ENCODE measurements at regions not wholly inside any gene's neighbourhood (a gene's known extent, or its start where the extent isn't known, plus 50 kb on each side); places are given as distances from the start of the nearest gene placed in this dataset.
"Not testable (repeated sequence)": the region's sequence is repeated elsewhere in the genome, so short reads cannot be mapped to it uniquely, and the experiment has no call there.

DNA sequence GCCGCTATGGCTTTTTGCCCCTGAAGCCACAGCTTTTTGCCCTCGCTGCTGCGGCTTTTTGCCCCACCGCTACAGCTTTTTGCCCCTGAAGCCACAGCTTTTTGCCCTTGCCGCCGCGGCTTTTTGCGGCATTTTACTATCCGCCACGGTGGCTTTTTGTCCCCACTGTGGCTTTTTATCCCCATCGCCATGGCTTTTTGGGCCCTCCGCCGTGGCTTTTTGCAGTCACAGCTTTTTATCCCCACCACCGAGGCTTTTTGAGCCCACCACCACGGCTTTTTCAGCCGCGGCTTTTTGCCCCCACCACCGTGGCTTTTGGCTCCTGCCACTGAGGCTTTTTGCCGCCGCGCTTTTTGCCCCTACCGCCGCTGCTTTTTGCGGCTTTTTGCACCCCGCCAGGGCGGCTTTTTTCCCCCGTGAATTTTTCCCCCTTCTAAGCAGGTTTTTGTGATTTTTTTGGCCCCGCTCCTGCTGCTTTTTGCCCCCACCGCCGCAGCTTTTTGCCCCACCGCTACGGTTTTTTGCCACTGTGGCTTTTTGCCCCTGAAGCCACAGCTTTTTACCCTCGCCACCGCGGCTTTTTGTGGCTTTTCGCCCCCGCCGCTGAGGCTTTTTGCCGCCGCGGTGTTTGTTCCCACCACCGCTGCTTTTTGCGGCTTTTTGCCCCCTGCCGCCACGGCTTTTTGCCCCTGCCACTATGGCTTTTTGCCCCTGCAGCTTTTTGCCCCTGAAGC, 2797.2 kb upstream of the TEKT4 start (continued):
- TF ChIP-seq, protein P1, sequence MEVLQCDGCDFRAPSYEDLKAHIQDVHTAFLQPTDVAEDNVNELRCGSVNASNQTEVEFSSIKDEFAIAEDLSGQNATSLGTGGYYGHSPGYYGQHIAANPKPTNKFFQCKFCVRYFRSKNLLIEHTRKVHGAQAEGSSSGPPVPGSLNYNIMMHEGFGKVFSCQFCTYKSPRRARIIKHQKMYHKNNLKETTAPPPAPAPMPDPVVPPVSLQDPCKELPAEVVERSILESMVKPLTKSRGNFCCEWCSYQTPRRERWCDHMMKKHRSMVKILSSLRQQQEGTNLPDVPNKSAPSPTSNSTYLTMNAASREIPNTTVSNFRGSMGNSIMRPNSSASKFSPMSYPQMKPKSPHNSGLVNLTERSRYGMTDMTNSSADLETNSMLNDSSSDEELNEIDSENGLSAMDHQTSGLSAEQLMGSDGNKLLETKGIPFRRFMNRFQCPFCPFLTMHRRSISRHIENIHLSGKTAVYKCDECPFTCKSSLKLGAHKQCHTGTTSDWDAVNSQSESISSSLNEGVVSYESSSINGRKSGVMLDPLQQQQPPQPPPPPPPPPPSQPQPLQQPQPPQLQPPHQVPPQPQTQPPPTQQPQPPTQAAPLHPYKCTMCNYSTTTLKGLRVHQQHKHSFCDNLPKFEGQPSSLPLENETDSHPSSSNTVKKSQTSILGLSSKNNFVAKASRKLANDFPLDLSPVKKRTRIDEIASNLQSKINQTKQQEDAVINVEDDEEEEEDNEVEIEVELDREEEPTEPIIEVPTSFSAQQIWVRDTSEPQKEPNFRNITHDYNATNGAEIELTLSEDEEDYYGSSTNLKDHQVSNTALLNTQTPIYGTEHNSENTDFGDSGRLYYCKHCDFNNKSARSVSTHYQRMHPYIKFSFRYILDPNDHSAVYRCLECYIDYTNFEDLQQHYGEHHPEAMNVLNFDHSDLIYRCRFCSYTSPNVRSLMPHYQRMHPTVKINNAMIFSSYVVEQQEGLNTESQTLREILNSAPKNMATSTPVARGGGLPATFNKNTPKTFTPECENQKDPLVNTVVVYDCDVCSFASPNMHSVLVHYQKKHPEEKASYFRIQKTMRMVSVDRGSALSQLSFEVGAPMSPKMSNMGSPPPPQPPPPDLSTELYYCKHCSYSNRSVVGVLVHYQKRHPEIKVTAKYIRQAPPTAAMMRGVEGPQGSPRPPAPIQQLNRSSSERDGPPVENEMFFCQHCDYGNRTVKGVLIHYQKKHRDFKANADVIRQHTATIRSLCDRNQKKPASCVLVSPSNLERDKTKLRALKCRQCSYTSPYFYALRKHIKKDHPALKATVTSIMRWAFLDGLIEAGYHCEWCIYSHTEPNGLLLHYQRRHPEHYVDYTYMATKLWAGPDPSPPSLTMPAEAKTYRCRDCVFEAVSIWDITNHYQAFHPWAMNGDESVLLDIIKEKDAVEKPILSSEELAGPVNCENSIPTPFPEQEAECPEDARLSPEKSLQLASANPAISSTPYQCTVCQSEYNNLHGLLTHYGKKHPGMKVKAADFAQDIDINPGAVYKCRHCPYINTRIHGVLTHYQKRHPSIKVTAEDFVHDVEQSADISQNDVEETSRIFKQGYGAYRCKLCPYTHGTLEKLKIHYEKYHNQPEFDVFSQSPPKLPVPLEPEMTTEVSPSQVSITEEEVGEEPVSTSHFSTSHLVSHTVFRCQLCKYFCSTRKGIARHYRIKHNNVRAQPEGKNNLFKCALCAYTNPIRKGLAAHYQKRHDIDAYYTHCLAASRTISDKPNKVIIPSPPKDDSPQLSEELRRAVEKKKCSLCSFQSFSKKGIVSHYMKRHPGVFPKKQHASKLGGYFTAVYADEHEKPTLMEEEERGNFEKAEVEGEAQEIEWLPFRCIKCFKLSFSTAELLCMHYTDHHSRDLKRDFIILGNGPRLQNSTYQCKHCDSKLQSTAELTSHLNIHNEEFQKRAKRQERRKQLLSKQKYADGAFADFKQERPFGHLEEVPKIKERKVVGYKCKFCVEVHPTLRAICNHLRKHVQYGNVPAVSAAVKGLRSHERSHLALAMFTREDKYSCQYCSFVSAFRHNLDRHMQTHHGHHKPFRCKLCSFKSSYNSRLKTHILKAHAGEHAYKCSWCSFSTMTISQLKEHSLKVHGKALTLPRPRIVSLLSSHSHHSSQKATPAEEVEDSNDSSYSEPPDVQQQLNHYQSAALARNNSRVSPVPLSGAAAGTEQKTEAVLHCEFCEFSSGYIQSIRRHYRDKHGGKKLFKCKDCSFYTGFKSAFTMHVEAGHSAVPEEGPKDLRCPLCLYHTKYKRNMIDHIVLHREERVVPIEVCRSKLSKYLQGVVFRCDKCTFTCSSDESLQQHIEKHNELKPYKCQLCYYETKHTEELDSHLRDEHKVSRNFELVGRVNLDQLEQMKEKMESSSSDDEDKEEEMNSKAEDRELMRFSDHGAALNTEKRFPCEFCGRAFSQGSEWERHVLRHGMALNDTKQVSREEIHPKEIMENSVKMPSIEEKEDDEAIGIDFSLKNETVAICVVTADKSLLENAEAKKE (CRISPR knock-in tag; IDR thresholded peaks at IDR 0.05) = no peak

DNA sequence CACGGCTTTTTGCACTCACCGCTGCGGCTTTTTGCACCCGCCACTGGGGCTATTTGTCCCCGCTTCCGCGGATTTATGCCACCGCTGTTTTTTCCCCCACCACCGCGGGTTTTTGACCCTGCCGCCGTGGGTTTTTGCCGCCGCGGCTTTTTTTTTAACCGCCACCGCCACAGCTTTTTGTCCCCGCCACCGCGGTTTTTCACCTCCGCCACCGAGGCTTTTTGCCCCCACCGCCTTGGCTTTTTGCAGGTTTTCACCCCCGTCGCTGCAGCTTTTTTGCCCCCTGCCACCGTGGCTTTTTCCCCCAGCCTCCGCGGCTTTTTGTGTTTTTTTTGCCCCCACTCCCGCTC, 2796.7 kb upstream of the TEKT4 start:
- Histone ChIP-seq H3K4me1 (ENCODE audit: insufficient read depth) (no peaks in the 10 kb centered on the region), H3K79me2 (replicated peaks; ENCODE audit: insufficient read depth) (no peaks in the 10 kb centered on the region), H4K20me1 (replicated peaks; ENCODE audit: insufficient read depth) (no peaks in the 10 kb centered on the region), H3K36me3 (ENCODE audit: insufficient read depth) (peaks cover 4% of the 10 kb centered on the region; the same call in 1 of the 2 replicates), H3K27ac (ENCODE audit: low read depth) (no peak overlapping the region), H2AFZ (no peak overlapping the region), H3K9me2 (ENCODE audit: insufficient read depth) (no peaks in the 10 kb centered on the region), H3K4me3 (no peak overlapping the region), H3K4me2 (no peak overlapping the region), H3K27me3 (ENCODE audit: insufficient read depth) (no peaks in the 10 kb centered on the region), H3F3A (replicated peaks; ENCODE audit: low read depth) (no peaks in the 10 kb centered on the region)
- DNase-seq (ENCODE audit: low spot score) = no peak
- TF ChIP-seq, protein P2, sequence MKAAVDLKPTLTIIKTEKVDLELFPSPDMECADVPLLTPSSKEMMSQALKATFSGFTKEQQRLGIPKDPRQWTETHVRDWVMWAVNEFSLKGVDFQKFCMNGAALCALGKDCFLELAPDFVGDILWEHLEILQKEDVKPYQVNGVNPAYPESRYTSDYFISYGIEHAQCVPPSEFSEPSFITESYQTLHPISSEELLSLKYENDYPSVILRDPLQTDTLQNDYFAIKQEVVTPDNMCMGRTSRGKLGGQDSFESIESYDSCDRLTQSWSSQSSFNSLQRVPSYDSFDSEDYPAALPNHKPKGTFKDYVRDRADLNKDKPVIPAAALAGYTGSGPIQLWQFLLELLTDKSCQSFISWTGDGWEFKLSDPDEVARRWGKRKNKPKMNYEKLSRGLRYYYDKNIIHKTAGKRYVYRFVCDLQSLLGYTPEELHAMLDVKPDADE (IDR thresholded peaks at IDR 0.05) = no peak
- TF ChIP-seq, protein P3, sequence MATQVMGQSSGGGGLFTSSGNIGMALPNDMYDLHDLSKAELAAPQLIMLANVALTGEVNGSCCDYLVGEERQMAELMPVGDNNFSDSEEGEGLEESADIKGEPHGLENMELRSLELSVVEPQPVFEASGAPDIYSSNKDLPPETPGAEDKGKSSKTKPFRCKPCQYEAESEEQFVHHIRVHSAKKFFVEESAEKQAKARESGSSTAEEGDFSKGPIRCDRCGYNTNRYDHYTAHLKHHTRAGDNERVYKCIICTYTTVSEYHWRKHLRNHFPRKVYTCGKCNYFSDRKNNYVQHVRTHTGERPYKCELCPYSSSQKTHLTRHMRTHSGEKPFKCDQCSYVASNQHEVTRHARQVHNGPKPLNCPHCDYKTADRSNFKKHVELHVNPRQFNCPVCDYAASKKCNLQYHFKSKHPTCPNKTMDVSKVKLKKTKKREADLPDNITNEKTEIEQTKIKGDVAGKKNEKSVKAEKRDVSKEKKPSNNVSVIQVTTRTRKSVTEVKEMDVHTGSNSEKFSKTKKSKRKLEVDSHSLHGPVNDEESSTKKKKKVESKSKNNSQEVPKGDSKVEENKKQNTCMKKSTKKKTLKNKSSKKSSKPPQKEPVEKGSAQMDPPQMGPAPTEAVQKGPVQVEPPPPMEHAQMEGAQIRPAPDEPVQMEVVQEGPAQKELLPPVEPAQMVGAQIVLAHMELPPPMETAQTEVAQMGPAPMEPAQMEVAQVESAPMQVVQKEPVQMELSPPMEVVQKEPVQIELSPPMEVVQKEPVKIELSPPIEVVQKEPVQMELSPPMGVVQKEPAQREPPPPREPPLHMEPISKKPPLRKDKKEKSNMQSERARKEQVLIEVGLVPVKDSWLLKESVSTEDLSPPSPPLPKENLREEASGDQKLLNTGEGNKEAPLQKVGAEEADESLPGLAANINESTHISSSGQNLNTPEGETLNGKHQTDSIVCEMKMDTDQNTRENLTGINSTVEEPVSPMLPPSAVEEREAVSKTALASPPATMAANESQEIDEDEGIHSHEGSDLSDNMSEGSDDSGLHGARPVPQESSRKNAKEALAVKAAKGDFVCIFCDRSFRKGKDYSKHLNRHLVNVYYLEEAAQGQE (IDR thresholded peaks at IDR 0.05; ENCODE audit: unreplicated experiment) = no peak
- TF ChIP-seq EZH2 (IDR thresholded peaks at IDR 0.05; ENCODE audit: low read depth, unreplicated experiment) = no peak
- TF ChIP-seq NANOG (IDR thresholded peaks at IDR 0.05; ENCODE audit: borderline replicate concordance) = no peak
- no peak for TF ChIP-seq CREB1 (CRISPR knock-in tag; IDR thresholded peaks at IDR 0.05; ENCODE audit: low read depth)
- Mint-ChIP-seq H3K27me3 (ENCODE audit: insufficient read depth, low read depth, poor library complexity) (no peaks in the 10 kb centered on the region), H3K9me3 (peaks cover 62% of the 10 kb centered on the region), H3K4me1 (no peaks in the 10 kb centered on the region), H3K36me3 (ENCODE audit: low read depth) (peaks cover 21% of the 10 kb centered on the region; the same call in 2 of the 3 replicates), H3K4me3 (no peak overlapping the region), H3K27ac (no peak overlapping the region)
- ATAC-seq = no peak

DNA sequence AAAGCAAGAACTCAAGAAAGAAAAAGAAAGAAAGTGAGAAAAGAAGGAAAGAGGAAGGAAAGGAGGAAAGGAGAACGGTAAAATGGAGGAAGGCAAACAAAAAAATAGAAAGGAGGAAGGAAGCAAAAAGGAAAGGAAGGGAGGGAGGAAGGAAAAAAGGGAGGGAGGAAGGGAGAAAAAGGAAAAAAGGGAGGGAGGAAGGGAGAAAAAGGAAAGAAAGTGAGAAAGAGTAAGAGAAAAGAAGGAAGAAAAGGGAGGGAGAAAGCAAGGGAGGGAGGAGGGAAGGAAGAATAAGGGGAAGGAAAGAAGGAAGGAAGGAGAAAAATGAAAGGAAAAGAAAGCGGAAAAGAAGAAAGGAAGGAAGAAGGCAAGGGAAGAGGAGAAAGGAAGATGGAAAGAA, 2795.9 kb upstream of the TEKT4 start:
- not testable (repeated sequence) for H3K27ac ChIP-seq (ENCODE audit: low read depth); H3K4me3 Mint-ChIP-seq; H3K4me1 Mint-ChIP-seq; H3K27me3 ChIP-seq (ENCODE audit: insufficient read depth); H3K9me2 ChIP-seq (ENCODE audit: insufficient read depth); H3K27ac Mint-ChIP-seq; H2AFZ ChIP-seq; H3F3A ChIP-seq (replicated peaks; ENCODE audit: low read depth); H4K20me1 ChIP-seq (replicated peaks; ENCODE audit: insufficient read depth); H3K4me2 ChIP-seq; H3K4me1 ChIP-seq (ENCODE audit: insufficient read depth); H3K4me3 ChIP-seq; ATAC-seq; DNase-seq (ENCODE audit: low spot score); H3K79me2 ChIP-seq (replicated peaks; ENCODE audit: insufficient read depth); H3K36me3 ChIP-seq (ENCODE audit: insufficient read depth); H3K27me3 Mint-ChIP-seq (ENCODE audit: insufficient read depth, low read depth, poor library complexity)
- H3K36me3 Mint-ChIP-seq (ENCODE audit: low read depth) = peaks cover 22% of the 10 kb centered on the region; the same call in 2 of the 3 replicates
- peaks cover 53% of the 10 kb centered on the region for H3K9me3 Mint-ChIP-seq

Measured in GM23338 (cell line).